Thyroid gland (tissue), 4 donors: ENCODE measurements at regions not wholly inside any gene's neighbourhood (a gene's known extent, or its start where the extent isn't known, plus 50 kb on each side); places are given as distances from the start of the nearest gene placed in this dataset.

Source experiments
- DNase-seq, 2 donors: peaks; one replicate each; pipeline ENCODE4 v3.0.0-alpha.2; 2019
- H3K27ac ChIP-seq, 3 donors: fragments of 200-600 bp; sonication (generic); 1 replicate in 2 of 3; 2 replicates in 1 of 3; pipeline ENCODE4 v1.5.1; 2016 to 2019; ENCODE audit warnings: mild to moderate bottlenecking in 1 of 3, moderate library complexity in 1 of 3
- H3K27me3 ChIP-seq: fragments of 200-600 bp; sonication (generic); one replicate; pipeline ENCODE4 v1.5.1; 2019
- H3K36me3 ChIP-seq, 2 donors: fragments of 200-600 bp; sonication (generic); one replicate each; pipeline ENCODE4 v1.5.1; 2016 to 2019
- H3K4me1 ChIP-seq, 2 donors: fragments of 200-600 bp; sonication (generic); one replicate each; pipeline ENCODE4 v1.5.1; 2017 to 2019
- H3K4me3 ChIP-seq, 3 donors: fragments of 200-600 bp; sonication (generic); replicated peaks in 1 of 3; 1 replicate in 2 of 3; 2 replicates in 1 of 3; pipeline ENCODE4 v1.5.1; 2016; ENCODE audit warnings: mild to moderate bottlenecking in 1 of 3
- H3K9me3 ChIP-seq: fragments of 200-600 bp; sonication (generic); one replicate; pipeline ENCODE4 v1.5.1; 2017
- CTCF ChIP-seq, 6 experiments: fragments of 200-600 bp in 3 of 6; fragments of 450-650 bp in 3 of 6; sonication (generic) in 3 of 6; IDR thresholded peaks; one replicate each; pipeline ENCODE4 v1.5.1; 2016 to 2019; ENCODE audit warnings: antibody characterized with exemption in 6 of 6, mild to moderate bottlenecking in 2 of 6, inconsistent platforms in 1 of 6, moderate library complexity in 1 of 6
- POLR2A ChIP-seq, 2 donors: fragments of 450-650 bp; IDR thresholded peaks; one replicate each; pipeline ENCODE4 v1.6.1; 2017; ENCODE audit warnings: antibody characterized with exemption in 2 of 2, mild to moderate bottlenecking in 2 of 2, moderate library complexity in 1 of 2
- WGBS, 2 donors: methylation state at CpG; one replicate each; pipeline ENCODE4 v1.1.5; 2017; 5-methylcytosine and 5-hydroxymethylcytosine counted together
- intact Hi-C: fragments of 100-400 bp; cut with DNase I; formaldehyde crosslinking; loops from one replicate; pipeline ENCODE4 v1.15.1; 2023

GRCh38 chr22:49168219-49168813 is 659.4 kb downstream of the BRD1 start:
- DNase-seq = no peak
- WGBS, 2 donors = 90 to 95% methylated on average over 28 to 34 of the region's 34 CpGs
- Histone ChIP-seq H3K4me1 (no peaks in the 10 kb centered on the region), H3K27me3 (no peaks in the 10 kb centered on the region), H3K4me3 (no peak overlapping the region), H3K27ac (no peak overlapping the region), H3K9me3 (no peaks in the 10 kb centered on the region), H3K36me3 (no peaks in the 10 kb centered on the region)
- TF ChIP-seq POLR2A (IDR thresholded peaks at IDR 0.05) (no peak), CTCF (IDR thresholded peaks at IDR 0.05) (no peak)
- intact Hi-C loops = no loop called here

- Histone ChIP-seq H3K27me3 (no peaks in the 10 kb centered on the region), H3K4me1 (no peaks in the 10 kb centered on the region), H3K4me3 (no peak overlapping the region), H3K9me3 (no peaks in the 10 kb centered on the region), H3K36me3 (no peaks in the 10 kb centered on the region), H3K27ac (no peak overlapping the region)
- no peak for TF ChIP-seq POLR2A (IDR thresholded peaks at IDR 0.05)
- no peak for TF ChIP-seq CTCF (IDR thresholded peaks at IDR 0.05)
- DNase-seq = no peak
- WGBS, 2 donors = 83 to 84% methylated on average over 11 of the region's 11 CpGs
- intact Hi-C loops = no loop called here
Observed at GRCh38 chr22:49166746-49167145, 660.9 kb downstream of the BRD1 start.

- Histone ChIP-seq H3K4me3 (no peak overlapping the region), H3K36me3 (no peaks in the 10 kb centered on the region), H3K9me3 (no peaks in the 10 kb centered on the region), H3K27me3 (no peaks in the 10 kb centered on the region), H3K4me1 (no peaks in the 10 kb centered on the region), H3K27ac (no peak overlapping the region)
- TF ChIP-seq CTCF (IDR thresholded peaks at IDR 0.05) (no peak), POLR2A (IDR thresholded peaks at IDR 0.05) (no peak)
- DNase-seq = no peak
- intact Hi-C loops = no loop called here
- WGBS, 2 donors = 85% methylated on average over 13 of the region's 13 CpGs
Observed at GRCh38 chr22:49166211-49166610, 661.5 kb downstream of the BRD1 start.

- Histone ChIP-seq H3K9me3 (no peaks in the 10 kb centered on the region), H3K4me1 (no peaks in the 10 kb centered on the region), H3K27me3 (no peaks in the 10 kb centered on the region), H3K27ac (no peak overlapping the region), H3K36me3 (no peaks in the 10 kb centered on the region), H3K4me3 (no peak overlapping the region)
- intact Hi-C loops = no loop called here
- 54 to 57% methylated on average over 10 to 11 of the region's 14 CpGs for WGBS, 2 donors
- no peak for TF ChIP-seq POLR2A (IDR thresholded peaks at IDR 0.05)
- DNase-seq = no peak
Observed at GRCh38 chr22:49164773-49165320, 662.8 kb downstream of the BRD1 start.

- Histone ChIP-seq H3K36me3 (no peaks in the 10 kb centered on the region), H3K27ac (no peak overlapping the region), H3K4me1 (no peaks in the 10 kb centered on the region), H3K9me3 (no peaks in the 10 kb centered on the region), H3K27me3 (no peaks in the 10 kb centered on the region), H3K4me3 (no peak overlapping the region)
- no peak for TF ChIP-seq CTCF (IDR thresholded peaks at IDR 0.05)
- TF ChIP-seq POLR2A (IDR thresholded peaks at IDR 0.05) = no peak
- no peak for DNase-seq
- 72 to 75% methylated on average over 24 to 25 of the region's 25 CpGs for WGBS, 2 donors
- intact Hi-C loops = no loop called here
Observed at GRCh38 chr22:49163960-49164690, 663.5 kb downstream of the BRD1 start.
